GM19467 (cell line): ENCODE measurements at regions not wholly inside any gene's neighbourhood (a gene's known extent, or its start where the extent isn't known, plus 50 kb on each side); places are given as distances from the start of the nearest gene placed in this dataset.
A peak's percentile ranks its signal among the peaks of the same experiment; 100 is the strongest.
"Not testable (repeated sequence)": the region's sequence is repeated elsewhere in the genome, so short reads cannot be mapped to it uniquely, and the experiment has no call there.

Experiments
- ATAC-seq: cut with Tn5 transposase; IDR thresholded peaks from one replicate; pipeline ENCODE4 v1.9.1; 2021; ENCODE audit warnings: mild to moderate bottlenecking, moderate library complexity; ENCODE audit not compliant: unreplicated experiment

DNA sequence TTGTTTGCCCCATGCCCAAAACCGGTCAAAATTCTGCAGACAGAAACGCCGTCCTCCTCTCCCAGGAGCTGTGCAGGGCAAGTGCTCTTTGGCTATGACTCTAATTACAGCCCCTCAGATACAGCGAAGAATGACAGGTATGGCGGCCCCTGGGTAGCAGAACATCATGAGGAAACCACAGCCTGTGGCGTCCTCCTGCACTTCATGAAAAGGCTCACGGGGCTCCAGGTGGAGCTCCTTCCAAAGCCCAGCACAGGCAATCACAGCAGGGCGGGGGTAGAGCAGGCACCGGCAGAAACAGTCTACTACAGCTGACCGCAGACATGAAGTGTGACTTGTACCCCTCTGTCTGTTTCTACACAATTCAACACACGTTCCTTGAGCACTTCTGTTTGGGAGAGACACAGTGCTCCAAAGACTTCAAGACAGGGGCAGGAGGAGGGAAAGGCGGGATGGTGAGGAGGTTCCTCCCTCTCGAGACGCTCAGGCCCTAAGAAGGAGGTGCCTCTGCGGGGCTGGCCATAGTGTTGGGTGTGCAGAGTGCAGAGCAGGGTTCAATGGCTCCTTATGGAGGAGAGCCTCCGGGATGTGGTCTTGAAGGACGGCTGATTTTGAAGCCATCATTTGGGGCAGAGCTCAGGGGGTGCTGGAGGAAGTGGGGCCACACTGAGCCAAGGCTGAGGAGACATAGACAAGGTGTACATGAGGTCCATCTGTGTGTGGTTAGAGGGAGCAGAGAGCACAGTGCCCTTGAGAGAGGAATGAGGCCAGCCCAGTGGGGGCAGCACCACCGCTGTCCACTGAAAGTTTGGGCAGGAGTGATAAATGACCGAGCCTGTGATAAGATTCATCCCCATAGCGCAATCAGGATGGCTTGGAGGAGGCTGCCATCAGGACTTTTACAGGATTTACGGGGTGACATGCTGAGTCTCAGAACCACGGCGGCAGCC is 468.3 kb downstream of the EIPR1 start:
- no peak for ATAC-seq

DNA sequence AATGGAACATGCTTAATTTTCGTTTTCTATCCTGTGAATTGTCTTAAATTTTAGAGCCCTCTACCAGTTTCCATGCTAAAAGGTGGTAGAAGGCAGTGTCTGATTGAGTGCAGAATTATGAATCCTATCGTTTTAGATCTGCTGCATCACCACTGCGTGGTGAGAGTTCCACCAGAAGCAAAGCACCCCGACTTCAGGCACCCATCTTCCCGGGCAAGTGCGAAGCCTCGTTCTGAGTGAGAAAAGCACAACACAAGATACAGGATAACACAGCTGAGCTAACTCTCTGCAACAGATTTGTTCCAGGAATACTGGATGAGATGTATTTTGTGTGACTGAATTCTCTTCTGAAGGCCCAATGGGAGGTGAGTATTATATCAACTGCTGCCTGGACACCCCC is 471.5 kb downstream of the EIPR1 start:
- ATAC-seq: no peak

DNA sequence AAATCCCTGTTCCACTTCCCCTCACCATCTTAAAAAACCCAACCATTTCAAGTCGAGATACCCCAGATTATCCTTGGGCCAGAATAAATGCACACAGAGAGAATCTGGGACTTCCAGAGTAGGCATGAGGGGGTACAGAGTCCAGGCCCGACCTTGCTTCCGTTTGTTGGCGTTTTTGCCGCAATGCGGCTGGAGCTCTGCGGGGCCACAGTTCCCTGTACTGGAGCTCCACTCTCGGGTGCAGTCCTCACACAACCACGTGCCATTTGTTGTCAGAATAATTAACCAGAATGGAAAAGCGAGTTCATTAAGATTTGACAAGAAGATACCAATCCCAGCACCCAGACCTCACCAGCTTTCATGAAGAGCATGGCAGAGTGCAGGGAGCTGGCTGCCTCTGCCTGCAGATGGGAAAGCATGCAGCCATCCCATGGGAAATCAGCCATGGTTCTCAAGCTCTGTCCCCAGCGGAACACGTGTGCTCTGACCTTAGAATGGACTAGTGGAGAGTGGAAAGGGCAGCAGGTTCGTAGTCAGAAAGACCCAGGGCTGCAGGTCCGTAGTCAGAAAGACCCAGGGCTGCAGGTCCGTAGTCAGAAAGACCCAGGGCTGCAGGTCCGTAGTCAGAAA is 472.8 kb downstream of the EIPR1 start:
- no peak for ATAC-seq

DNA sequence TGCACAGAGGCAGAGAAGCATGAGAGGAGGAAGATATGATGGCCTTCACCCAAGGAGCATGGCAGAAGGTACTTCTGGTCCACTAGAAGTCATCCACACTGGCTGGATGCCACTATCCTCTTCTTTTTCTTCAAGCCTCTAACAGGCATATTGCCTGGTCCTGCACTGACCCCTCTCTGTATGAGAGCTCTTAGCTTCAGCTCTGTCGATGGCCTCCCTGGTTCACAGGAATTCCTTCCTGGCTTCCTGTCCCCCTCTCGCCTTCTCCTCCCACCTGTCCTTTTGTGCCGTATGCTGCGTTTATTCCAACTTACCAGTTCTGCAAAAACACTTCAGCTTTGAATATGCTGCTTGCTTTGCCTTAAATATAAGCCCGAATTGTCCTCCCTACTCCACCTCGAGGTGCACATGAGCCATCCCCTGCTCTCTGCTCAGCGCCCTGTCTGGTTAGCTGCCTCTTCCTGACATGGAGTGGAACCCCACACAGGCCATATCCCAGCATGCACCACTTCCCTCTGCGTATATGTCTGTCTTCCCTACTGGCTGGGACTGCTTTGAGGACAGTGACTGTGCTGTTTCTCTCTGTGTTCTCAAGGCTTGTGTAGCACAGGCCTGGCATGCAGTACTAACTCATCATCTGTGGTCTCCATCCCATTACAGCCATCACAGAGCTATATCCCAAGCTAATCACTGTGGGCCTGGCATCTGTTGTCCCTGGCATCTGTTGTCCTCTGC is 474.9 kb downstream of the EIPR1 start:
- no peak for ATAC-seq

DNA sequence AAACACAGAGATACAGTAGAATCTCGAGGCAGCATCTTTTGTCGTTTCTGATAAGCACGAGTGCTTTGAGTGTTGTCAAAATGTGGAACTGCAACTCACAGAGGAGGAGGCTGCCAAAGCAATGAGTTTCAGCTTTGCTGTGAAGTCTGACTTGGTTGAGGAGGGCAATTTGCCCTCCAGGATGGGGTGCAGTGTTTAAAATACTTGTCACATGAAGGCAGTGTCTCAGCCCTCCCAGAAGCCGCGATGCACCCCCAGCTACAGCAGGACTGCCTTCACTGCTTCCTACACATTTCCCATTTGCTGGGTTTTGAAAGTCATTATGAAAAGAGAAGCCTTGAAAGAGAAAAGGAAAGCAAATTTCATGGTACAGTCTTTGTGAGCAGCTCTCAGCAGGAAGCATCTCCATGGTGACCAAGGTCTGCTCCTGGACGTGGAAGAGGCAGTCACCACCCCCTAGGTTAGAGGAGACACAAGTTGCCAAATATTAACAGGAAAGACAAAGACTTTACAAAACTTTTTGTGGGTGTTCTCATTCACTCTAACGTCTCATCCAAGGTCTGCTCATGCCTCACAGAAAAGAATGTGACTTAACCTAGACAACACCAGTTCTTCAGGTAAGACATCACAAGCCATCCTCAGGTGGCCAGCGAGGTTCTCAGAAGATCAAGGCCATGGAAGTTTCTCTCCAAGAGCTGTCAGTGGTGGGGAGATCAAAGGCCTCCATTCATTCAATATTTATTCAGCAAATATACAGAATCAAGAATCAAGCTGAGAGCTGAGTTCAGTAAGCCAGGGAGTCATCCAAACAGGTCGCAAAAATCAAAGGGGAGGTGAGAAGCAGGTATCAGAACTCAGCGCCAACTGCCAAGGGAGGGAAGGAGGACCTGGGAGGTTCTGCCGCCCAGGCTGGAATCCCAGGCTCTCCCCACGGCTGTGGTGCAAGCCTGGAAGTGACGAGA is 476.0 kb downstream of the EIPR1 start:
- ATAC-seq: peak; percentile 88

DNA sequence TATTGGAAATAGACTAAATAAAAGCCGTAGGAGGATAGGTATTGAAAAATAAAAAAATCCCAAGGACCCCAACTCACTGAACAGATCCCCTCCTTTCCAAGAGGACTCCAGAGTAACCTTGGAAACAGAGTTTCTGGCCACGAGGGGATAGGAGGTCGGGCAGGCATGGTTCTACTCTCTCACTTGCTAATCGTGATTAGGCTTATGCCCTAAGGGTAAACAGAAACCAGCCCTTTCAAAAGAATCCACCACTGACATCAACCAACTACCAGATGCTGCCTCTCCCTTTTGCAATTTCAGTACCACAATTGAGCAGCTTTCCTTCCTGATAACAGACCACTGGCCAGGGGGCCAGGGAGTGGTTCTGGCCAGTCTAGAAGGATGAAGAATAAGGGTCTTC is 477.8 kb downstream of the EIPR1 start:
- ATAC-seq: no peak

DNA sequence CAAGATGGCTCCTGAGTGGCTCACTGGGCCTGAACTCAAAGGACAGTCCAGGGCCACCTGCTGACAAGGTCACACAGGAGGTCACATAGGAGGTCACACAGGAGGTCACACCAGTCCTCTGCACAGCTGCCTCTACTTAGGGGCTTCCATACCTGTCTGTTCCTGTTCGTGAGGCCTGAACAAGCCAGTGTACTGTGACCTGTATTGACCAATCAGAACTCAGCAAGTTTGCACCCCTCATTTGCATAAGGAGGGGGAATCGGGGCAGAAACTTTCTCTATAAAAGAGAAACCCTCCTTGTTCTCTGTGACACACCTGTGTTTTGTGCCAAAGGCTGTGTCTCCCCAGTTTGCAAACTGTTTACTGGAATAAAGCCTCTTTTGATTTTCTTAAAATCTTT is 478.9 kb downstream of the EIPR1 start:
- no peak for ATAC-seq

DNA sequence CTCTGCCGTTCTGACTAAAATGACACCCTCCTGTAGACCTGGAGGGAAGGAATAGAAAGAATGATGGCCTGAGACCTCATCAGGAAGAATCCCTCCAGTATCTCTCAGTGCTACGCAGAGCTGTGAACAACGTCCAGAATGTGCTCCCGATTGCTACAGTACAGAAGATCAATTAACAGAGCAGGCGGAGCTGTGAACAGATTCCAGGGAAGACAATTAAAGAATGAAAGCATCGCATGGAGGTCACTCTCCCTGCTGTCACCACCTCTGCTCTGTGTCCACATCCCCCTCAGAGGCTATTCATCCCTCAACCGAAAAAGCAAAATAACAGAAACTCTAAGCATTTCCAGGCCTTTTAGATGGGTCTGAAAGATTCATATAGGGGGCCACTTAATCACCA is 481.0 kb downstream of the EIPR1 start:
- ATAC-seq: no peak

DNA sequence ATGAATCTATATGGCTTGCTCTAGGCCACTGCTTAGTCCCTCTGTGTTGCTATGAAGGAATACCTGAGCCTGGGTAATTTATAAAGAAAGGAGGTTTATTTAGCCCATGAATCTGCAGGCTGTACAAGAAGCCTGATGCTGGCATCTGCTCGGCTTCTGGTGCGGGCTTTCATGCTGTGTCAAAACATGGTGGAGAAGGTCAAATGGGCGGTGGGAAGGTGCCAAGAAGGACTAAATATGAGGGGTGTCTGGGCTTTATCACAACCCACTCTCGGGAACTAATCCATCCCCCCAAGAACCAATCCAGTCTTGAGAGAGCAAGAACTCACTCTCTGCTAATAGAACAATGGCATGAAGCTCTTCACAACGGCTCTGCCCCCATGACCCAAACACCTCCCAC is 481.6 kb downstream of the EIPR1 start:
- no peak for ATAC-seq

DNA sequence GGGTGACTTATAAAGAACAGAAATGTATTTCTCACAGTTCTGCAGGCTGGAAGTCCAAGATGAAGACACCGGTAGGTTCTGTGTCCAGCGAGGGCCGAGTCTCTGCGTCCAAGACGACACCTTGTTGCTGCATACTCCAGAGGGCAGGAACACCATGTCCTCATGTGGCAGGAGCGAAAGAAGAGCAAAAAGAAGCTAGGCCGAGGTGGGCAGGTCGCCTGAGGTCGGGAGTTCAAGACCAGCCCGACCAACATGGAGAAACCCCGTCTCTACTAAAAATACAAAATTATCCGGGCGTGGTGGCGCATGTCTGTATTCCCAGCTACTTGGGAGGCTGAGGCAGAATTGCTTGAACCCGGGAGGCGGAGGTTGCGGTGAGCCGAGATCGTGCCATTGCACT is 483.6 kb downstream of the EIPR1 start:
- ATAC-seq: not testable (repeated sequence)

DNA sequence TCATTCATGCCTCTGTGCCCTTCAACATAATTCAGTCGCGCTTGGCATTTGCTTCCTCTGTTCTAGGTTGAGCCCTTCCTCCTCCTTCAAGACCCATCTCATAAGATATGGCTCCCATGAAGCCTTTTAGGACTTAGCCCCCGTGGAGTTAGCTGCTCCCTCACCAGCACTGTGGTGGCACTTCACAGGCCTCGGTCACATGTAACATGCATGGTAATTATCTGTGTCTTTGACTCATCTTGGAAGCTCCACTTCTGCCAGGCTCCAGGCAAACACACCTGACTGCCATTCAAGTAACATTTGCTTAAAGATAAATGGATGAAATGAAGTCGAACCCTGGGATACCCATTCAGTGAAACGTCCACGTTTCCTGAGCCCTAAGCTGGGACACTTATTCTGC is 484.7 kb downstream of the EIPR1 start:
- no peak for ATAC-seq

DNA sequence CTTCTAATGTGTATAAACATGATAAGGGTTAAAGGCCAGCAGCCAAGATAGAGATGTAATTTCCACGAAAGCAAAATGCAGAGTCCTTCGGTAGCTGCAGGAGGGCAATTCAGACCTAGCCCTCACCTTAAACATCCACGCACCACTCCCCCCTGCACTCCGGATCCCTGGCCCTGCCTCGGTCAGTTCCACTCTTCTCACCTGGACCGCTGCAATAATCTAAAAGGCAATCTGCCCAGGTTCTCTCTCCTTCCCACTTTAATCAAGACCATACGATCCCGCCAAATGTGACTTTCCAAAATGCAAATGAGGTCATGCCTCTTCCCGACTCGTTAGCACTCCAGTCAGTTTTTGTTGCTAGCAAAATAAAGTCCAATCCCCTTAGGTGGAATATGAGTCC is 485.2 kb downstream of the EIPR1 start:
- no peak for ATAC-seq

DNA sequence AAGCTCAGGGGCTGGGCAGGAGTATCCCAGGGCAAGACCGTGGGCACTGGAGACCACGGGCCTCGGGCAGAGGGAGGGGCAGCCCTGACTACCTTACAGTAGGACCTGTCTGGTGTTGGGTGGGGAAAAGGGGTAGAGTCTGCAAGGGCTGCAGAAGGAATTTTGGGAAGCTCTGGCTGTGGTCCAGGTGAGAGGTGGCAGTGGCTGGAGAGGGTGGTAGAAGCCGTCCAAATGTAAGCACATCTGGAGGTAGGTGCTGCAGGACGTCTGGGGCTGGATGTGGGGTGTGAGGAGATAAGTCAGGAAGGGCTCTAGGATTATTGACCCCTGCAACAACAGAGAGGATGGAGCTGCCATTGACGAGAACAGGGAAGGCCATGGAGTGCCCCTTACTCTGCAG is 486.7 kb downstream of the EIPR1 start:
- ATAC-seq: no peak

DNA sequence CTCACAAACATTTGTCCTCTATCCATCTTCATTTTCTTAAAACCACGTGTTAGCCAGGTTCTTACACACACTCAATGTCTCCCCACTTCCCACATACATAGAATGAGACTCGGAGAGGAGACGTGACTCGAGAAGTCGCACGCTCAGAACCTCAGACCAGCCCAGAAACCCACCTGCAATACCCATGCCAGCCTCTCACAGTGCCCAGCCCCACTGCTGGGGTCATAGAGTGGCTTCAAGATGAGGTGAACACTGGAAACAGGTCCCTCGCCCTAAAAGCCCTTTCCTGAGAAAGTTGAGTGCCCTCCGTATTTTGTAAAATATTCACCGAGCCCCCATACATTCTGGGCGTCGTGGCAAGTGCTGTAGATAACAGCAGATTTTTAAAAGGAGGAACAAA is 487.4 kb downstream of the EIPR1 start:
- ATAC-seq: no peak

DNA sequence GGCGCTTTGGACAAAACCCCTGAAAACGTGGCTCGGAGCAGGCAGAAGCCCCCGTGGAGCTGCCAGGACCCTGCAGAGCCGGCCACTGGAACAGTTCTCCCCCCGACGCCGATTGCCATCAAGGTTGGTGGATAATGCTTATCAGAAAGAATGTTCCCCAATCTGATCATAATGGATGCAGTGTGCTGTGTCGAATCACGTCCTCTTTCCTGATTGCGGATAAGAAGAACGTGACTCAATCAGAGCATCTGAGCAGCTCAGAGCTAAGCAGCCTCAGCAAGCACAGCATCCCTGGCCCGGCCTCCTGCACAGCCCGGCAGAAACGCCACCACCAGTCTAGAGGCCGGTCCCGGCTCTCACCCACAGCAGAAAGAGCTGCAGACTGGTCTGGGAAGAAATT is 488.0 kb downstream of the EIPR1 start:
- ATAC-seq: no peak

DNA sequence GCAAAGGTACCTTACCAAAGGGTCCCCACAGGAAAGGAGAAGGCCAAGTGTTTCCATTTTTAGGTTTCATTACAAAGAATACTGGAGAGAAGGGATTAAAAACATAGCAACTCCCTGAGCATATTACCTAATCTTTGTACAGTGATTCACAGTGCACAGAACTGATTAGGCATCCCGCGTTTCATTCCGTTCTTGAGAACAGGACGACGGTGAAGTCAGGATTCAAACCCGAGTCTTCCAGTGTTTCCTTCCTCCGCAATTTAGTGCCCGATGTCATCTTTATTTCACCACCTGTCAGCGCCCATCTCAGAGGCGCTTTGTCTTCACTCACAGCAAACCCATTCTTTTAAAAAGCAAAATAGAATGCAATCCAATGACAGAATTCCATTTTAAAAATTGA is 488.5 kb downstream of the EIPR1 start:
- ATAC-seq: no peak

DNA sequence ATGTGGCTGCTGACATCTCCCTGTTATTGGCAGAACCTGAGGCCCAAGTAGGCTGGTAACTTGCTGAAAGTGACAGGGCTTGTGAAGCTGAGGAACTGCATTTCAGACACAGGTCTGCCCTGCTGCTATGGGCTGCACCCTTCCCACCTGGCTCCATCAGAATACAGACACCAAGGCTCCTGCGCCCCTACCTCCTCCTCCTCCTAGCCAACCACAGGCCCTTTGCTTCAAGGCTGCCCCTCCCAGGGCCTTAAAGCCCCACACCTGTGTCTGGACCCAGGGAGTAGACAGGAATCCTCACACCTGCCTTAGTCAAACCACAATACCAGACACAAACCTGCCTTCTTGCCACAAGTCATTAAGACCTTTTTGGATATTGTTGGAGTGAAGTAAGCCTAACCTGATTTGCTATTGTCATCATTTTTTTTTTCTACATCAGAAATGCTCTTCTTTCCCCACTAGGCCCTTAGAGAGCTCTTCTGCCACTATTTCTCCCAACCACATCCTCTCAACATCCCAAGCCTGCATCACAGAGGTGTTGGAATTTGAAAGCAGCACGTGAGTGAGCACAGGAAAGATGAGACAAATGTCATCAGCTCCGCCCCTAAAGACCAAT is 489.7 kb downstream of the EIPR1 start:
- ATAC-seq: no peak

DNA sequence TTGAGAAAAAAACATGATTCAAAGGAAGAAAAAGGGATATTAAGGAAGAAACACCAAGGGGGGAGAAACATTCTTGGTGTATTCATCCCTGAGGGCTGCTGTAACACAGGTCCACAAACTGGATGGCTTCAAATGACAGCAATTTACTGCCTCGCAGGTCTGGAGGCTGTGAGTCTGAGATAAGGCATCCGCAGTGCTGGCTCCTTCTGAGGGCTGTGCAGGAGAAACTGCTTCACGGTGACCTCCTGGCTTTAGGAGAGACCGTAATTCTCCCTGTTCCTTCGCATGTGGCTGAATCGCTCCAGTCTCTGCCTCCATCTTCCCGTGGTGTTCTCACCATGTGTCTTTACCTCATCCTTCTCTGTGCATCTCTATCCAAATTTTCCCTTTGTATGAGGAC is 490.7 kb downstream of the EIPR1 start:
- no peak for ATAC-seq

DNA sequence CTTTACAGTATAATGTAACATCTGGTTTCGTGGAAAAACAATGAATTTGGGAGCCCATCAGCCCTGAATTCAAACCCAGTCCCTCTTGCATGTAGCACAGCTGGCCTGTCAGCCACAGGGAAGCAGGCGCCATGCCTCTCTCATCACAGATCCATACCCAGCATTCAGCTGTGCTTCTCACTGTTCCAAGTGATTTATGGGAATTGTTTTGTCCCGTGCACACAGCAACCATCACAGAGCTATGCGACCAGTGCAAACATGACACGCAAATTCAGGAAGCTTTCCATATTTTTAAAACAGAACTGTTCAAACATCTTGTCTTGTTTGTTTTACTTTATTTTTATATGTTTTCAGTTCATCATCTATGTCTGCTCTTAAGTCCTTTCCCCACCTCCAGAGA is 496.1 kb downstream of the EIPR1 start:
- ATAC-seq: no peak

DNA sequence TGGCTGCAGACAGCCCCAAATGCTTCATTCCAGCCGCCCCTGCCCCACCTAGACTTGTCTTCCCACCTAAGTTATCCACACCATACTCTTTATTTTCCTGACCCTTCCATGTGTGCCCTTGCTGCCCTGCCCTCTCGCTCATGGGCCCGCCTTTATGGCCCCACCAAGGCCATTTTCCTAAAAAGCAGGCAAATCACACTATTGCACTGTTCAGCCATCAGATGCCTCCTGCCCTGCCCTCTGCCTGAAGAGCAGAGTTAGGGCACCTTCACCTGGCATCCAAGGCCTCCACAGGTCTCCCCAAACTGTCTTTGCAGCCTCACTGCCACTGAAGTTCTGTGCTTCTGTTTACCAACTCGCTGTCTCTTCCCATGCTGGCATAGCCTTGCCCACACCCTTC is 496.7 kb downstream of the EIPR1 start:
- ATAC-seq: no peak
